Astrocyte of the spinal cord (primary cell): ENCODE measurements at regions not wholly inside any gene's neighbourhood (a gene's known extent, or its start where the extent isn't known, plus 50 kb on each side); places are given as distances from the start of the nearest gene placed in this dataset.
"Not testable (repeated sequence)": the region's sequence is repeated elsewhere in the genome, so short reads cannot be mapped to it uniquely, and the experiment has no call there.

Experiments used
- DNase-seq: peaks from one replicate; pipeline ENCODE4 v3.0.0; 2011; ENCODE audit warnings: low read depth, low spot score
- H3K4me3 ChIP-seq: 2 replicates; pipeline ENCODE4 v1.5.1; 2011; ENCODE audit warnings: low read depth, mild to moderate bottlenecking, low read length, moderate library complexity
- CTCF ChIP-seq: IDR thresholded peaks from 2 replicates; pipeline ENCODE4 v1.5.1; 2012; ENCODE audit warnings: low read depth, mild to moderate bottlenecking, low read length, inconsistent platforms
- in situ Hi-C: cut with HindIII; loops from 2 replicates; pipeline ENCODE4 v1.10.0; 2017; ENCODE audit warnings: low sequenced_read_pairs

- no peak for TF ChIP-seq CTCF
- no peak overlapping the region for H3K4me3 ChIP-seq
- in situ Hi-C loops, result no loop called here
- peak; percentile 2 for DNase-seq
Observed at GRCh38 chr7:68865351-68866199, 732.7 kb upstream of the AUTS2 start.

- in situ Hi-C loops, result no loop called here
- no peak overlapping the region for H3K4me3 ChIP-seq
- no peak for TF ChIP-seq CTCF
- DNase-seq, result no peak
Observed at GRCh38 chr7:68866200-68866570, 732.1 kb upstream of the AUTS2 start.

- H3K4me3 ChIP-seq, in situ Hi-C loops, DNase-seq: not testable (repeated sequence)
Observed at GRCh38 chr7:68866721-68867120, 731.6 kb upstream of the AUTS2 start.

GRCh38 chr7:68868978-68869377, 729.3 kb upstream of the AUTS2 start:
- TF ChIP-seq CTCF, result no peak
- in situ Hi-C loops, result no loop called here
- H3K4me3 ChIP-seq, result no peak overlapping the region
- DNase-seq, result no peak

- H3K4me3 ChIP-seq, result no peak overlapping the region
- DNase-seq, result no peak
- in situ Hi-C loops, result no loop called here
- no peak for TF ChIP-seq CTCF
Observed at GRCh38 chr7:68873616-68874015, 724.7 kb upstream of the AUTS2 start.

- no peak for TF ChIP-seq CTCF
- no peak for DNase-seq
- H3K4me3 ChIP-seq, result no peak overlapping the region
- in situ Hi-C loops, result no loop called here
Observed at GRCh38 chr7:68875857-68876256, 722.4 kb upstream of the AUTS2 start.

- H3K4me3 ChIP-seq, DNase-seq, in situ Hi-C loops: not testable (repeated sequence)
Observed at GRCh38 chr7:68887116-68887515, 711.2 kb upstream of the AUTS2 start.
